Spleen (tissue), 7 donors: ENCODE measurements at regions not wholly inside any gene's neighbourhood (a gene's known extent, or its start where the extent isn't known, plus 50 kb on each side); places are given as distances from the start of the nearest gene placed in this dataset.

Experiments used
- POLR2A ChIP-seq, 3 donors: fragments of 450-650 bp; IDR thresholded peaks; one replicate each; pipeline ENCODE4 v1.5.1; 2017; ENCODE audit warnings: antibody characterized with exemption in 3 of 3, mild to moderate bottlenecking in 1 of 3
- TF ChIP-seq, protein P1 (sequence below), 11 experiments: fragments of 200-600 bp in 7 of 11; fragments of 450-650 bp in 4 of 11; sonication (generic) in 4 of 11; IDR thresholded peaks in 8 of 11; conservative IDR thresholded peaks in 3 of 11; 1 replicate in 7 of 11; 2 replicates in 4 of 11; pipeline versions ENCODE4 v1.4.0 to v1.8.0; 2016 to 2021; ENCODE audit warnings: antibody characterized with exemption in 11 of 11, inconsistent platforms in 4 of 11, mild to moderate bottlenecking in 1 of 11
- donor health status: DM: no; HTN: no; CAD: no; lungs with moderate emphysema.
- donor health status: DM: no; HTN: no; CAD: no.
- donor health status: DM: no; HTN: no; CAD: no.

DNA sequence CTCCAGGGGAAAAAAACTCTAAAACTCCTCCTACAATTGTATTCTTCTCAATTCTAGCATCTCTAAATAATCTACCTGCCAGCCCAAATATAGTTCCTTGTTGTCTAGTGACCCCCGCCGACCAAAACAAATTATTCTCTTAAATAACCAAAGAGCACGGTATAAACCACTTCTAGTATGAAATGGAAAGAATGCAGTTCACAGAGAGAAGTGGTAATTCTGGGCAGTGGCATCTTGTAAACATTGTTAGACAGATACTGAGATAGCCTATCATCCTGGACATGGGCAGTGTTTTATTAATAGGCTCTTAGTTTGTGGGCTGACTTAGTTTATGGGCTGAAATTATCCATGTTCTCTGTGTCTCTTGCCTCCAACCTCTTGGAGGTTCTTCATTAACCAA lies 1412.6 kb upstream of the CDH9 start:
- no peak for TF ChIP-seq POLR2A (IDR thresholded peaks at IDR 0.05)
- TF ChIP-seq, protein P1, sequence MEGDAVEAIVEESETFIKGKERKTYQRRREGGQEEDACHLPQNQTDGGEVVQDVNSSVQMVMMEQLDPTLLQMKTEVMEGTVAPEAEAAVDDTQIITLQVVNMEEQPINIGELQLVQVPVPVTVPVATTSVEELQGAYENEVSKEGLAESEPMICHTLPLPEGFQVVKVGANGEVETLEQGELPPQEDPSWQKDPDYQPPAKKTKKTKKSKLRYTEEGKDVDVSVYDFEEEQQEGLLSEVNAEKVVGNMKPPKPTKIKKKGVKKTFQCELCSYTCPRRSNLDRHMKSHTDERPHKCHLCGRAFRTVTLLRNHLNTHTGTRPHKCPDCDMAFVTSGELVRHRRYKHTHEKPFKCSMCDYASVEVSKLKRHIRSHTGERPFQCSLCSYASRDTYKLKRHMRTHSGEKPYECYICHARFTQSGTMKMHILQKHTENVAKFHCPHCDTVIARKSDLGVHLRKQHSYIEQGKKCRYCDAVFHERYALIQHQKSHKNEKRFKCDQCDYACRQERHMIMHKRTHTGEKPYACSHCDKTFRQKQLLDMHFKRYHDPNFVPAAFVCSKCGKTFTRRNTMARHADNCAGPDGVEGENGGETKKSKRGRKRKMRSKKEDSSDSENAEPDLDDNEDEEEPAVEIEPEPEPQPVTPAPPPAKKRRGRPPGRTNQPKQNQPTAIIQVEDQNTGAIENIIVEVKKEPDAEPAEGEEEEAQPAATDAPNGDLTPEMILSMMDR (IDR thresholded peaks at IDR 0.05 in 8 of 11, conservative IDR thresholded peaks at IDR 0.05 in 3 of 11) = no peak
